ENCODE measurements at regions not wholly inside any gene's neighbourhood (a gene's known extent, or its start where the extent isn't known, plus 50 kb on each side); places are given as distances from the start of the nearest gene placed in this dataset.

- TF ChIP-seq EGR1 (IDR thresholded peaks at IDR 0.05; ENCODE audit: borderline replicate concordance in 1 of 2, low read depth in 2 of 2, low read length in 2 of 2) (peak in 1 of 2 experiments; percentile 8; a peak in 1 of 3 replicates), ZNF622 (IDR thresholded peaks at IDR 0.05) (peak; percentile 37; the same call in 1 of the 2 replicates), SP1 (IDR thresholded peaks at IDR 0.05; ENCODE audit: low read depth, low read length) (peak; percentile 50), ZNF384 (IDR thresholded peaks at IDR 0.05; ENCODE audit: borderline replicate concordance, low read depth, low read length) (peak; percentile 54; the same call in 1 of the 2 replicates), BHLHE40 (IDR thresholded peaks at IDR 0.05; ENCODE audit: borderline replicate concordance in 1 of 2, low read depth in 2 of 2, low read length in 1 of 2) (peak in 1 of 2 experiments; percentile 18; a peak in 1 of 4 replicates), PKNOX1 (IDR thresholded peaks at IDR 0.05) (peak; percentile 87), NFYB (IDR thresholded peaks at IDR 0.05; ENCODE audit: insufficient read depth, low read depth, low read length) (peak; percentile 82)
- TF ChIP-seq, protein P1, sequence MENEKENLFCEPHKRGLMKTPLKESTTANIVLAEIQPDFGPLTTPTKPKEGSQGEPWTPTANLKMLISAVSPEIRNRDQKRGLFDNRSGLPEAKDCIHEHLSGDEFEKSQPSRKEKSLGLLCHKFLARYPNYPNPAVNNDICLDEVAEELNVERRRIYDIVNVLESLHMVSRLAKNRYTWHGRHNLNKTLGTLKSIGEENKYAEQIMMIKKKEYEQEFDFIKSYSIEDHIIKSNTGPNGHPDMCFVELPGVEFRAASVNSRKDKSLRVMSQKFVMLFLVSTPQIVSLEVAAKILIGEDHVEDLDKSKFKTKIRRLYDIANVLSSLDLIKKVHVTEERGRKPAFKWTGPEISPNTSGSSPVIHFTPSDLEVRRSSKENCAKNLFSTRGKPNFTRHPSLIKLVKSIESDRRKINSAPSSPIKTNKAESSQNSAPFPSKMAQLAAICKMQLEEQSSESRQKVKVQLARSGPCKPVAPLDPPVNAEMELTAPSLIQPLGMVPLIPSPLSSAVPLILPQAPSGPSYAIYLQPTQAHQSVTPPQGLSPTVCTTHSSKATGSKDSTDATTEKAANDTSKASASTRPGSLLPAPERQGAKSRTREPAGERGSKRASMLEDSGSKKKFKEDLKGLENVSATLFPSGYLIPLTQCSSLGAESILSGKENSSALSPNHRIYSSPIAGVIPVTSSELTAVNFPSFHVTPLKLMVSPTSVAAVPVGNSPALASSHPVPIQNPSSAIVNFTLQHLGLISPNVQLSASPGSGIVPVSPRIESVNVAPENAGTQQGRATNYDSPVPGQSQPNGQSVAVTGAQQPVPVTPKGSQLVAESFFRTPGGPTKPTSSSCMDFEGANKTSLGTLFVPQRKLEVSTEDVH (IDR thresholded peaks at IDR 0.05; ENCODE audit: low read depth, partially characterized antibody), result peak; percentile 82
Observed at GRCh38 chr17:30731210-30732132, 93.0 kb downstream of the CRLF3 start (continued).

All from GM12878 (cell line).